Gastroesophageal sphincter (tissue), 4 donors: ENCODE measurements at regions not wholly inside any gene's neighbourhood (a gene's known extent, or its start where the extent isn't known, plus 50 kb on each side); places are given as distances from the start of the nearest gene placed in this dataset.

ENCODE experiments used
- ATAC-seq: fragments of 150-250 bp; one replicate; pipeline ENCODE4 v1.9.1; 2016; ENCODE audit warnings: mild to moderate bottlenecking, moderate library complexity
- H3K27ac ChIP-seq, 4 donors: fragments of 200-600 bp; sonication (generic) in 3 of 4; 1 replicate in 3 of 4; 2 replicates in 1 of 4; pipeline ENCODE4 v1.5.1; 2016 to 2019
- H3K27me3 ChIP-seq: fragments of 200-600 bp; sonication (generic); one replicate; pipeline ENCODE4 v1.5.1; 2019
- H3K36me3 ChIP-seq, 2 donors: fragments of 200-600 bp; sonication (generic); one replicate each; pipeline ENCODE4 v1.5.1; 2019; ENCODE audit warnings: control low read depth in 1 of 2
- H3K4me1 ChIP-seq, 3 donors: fragments of 200-600 bp; sonication (generic); 1 replicate in 2 of 3; 2 replicates in 1 of 3; pipeline ENCODE4 v1.5.1; 2016 to 2019; ENCODE audit warnings: control low read depth in 2 of 3
- H3K4me3 ChIP-seq, 2 donors: fragments of 200-600 bp; sonication (generic); one replicate each; pipeline ENCODE4 v1.5.1; 2019; ENCODE audit warnings: mild to moderate bottlenecking in 1 of 2, moderate library complexity in 1 of 2
- H3K9me3 ChIP-seq, 3 donors: fragments of 200-600 bp; sonication (generic); one replicate each; pipeline ENCODE4 v1.5.1; 2017 to 2019; ENCODE audit warnings: control low read depth in 2 of 3
- CTCF ChIP-seq, 4 experiments: fragments of 200-600 bp in 2 of 4; fragments of 450-650 bp in 2 of 4; sonication (generic) in 1 of 4; IDR thresholded peaks; one replicate each; pipeline ENCODE4 v1.5.1; 2017 to 2019; ENCODE audit warnings: antibody characterized with exemption in 4 of 4, mild to moderate bottlenecking in 2 of 4, moderate library complexity in 2 of 4
- EP300 ChIP-seq: sonication (generic); formaldehyde crosslinking; IDR thresholded peaks from one replicate; pipeline ENCODE4 v1.6.1; 2017; ENCODE audit warnings: antibody characterized with exemption, mild to moderate bottlenecking
- POLR2A ChIP-seq, 2 donors: fragments of 450-650 bp; IDR thresholded peaks; one replicate each; pipeline ENCODE4 v1.6.1; 2017; ENCODE audit warnings: antibody characterized with exemption in 2 of 2, mild to moderate bottlenecking in 2 of 2, moderate library complexity in 1 of 2
- POLR2AphosphoS5 ChIP-seq: sonication (generic); formaldehyde crosslinking; IDR thresholded peaks from one replicate; pipeline ENCODE4 v1.6.1; 2017; ENCODE audit warnings: antibody characterized with exemption
- WGBS, 2 donors: methylation state at CpG; one replicate each; pipeline ENCODE4 v1.1.5; 2018; ENCODE audit warnings: low coverage in 1 of 2; 5-methylcytosine and 5-hydroxymethylcytosine counted together

GRCh38 chr6:90893400-90893799, 306.5 kb upstream of the MAP3K7 start:
- TF ChIP-seq POLR2AphosphoS5 (no peak), POLR2A (IDR thresholded peaks at IDR 0.05) (no peak), EP300 (no peak), CTCF (IDR thresholded peaks at IDR 0.05) (no peak)
- Histone ChIP-seq H3K9me3 (no peaks in the 10 kb centered on the region), H3K27me3 (peaks cover 5% of the 10 kb centered on the region), H3K27ac (no peak overlapping the region), H3K4me3 (no peak overlapping the region), H3K36me3 (no peaks in the 10 kb centered on the region), H3K4me1 (no peaks in the 10 kb centered on the region)
- WGBS, 2 donors = 75 to 100% methylated on average over 1 to 2 of the region's 4 CpGs
- ATAC-seq = no peak

GRCh38 chr6:90892271-90892670, 305.4 kb upstream of the MAP3K7 start:
- TF ChIP-seq EP300 (no peak), POLR2A (IDR thresholded peaks at IDR 0.05) (no peak), POLR2AphosphoS5 (no peak), CTCF (IDR thresholded peaks at IDR 0.05) (no peak)
- ATAC-seq = no peak
- Histone ChIP-seq H3K4me3 (no peak overlapping the region), H3K27me3 (peaks cover 5% of the 10 kb centered on the region), H3K4me1 (no peaks in the 10 kb centered on the region), H3K9me3 (no peaks in the 10 kb centered on the region), H3K27ac (no peak overlapping the region), H3K36me3 (no peaks in the 10 kb centered on the region)
- WGBS, 2 donors = 30 to 33% methylated on average over 3 of the region's 3 CpGs

GRCh38 chr6:90891355-90891754, 304.5 kb upstream of the MAP3K7 start:
- no peak overlapping the region for H3K4me3 ChIP-seq
- no peaks in the 10 kb centered on the region for H3K4me1 ChIP-seq
- 53 to 68% methylated on average over 5 of the region's 5 CpGs for WGBS, 2 donors
- TF ChIP-seq POLR2A (IDR thresholded peaks at IDR 0.05) = no peak
- no peak for TF ChIP-seq POLR2AphosphoS5
- no peak for TF ChIP-seq CTCF (IDR thresholded peaks at IDR 0.05)
- TF ChIP-seq EP300 = no peak
- ATAC-seq = no peak
- H3K9me3 ChIP-seq = no peaks in the 10 kb centered on the region
- H3K27ac ChIP-seq = no peak overlapping the region
- no peaks in the 10 kb centered on the region for H3K36me3 ChIP-seq
- peaks cover 5% of the 10 kb centered on the region for H3K27me3 ChIP-seq

GRCh38 chr6:90890683-90891330, 303.9 kb upstream of the MAP3K7 start:
- no peaks in the 10 kb centered on the region for H3K4me1 ChIP-seq
- no peak for TF ChIP-seq CTCF (IDR thresholded peaks at IDR 0.05)
- no peak for TF ChIP-seq POLR2A (IDR thresholded peaks at IDR 0.05)
- TF ChIP-seq POLR2AphosphoS5 = no peak
- TF ChIP-seq EP300 = no peak
- no peaks in the 10 kb centered on the region for H3K9me3 ChIP-seq
- no peak for ATAC-seq
- no peak overlapping the region for H3K27ac ChIP-seq
- no peaks in the 10 kb centered on the region for H3K36me3 ChIP-seq
- 22 to 24% methylated on average over 3 to 5 of the region's 8 CpGs for WGBS, 2 donors
- H3K27me3 ChIP-seq = no peaks in the 10 kb centered on the region
- no peak overlapping the region for H3K4me3 ChIP-seq

- H3K4me1 ChIP-seq = no peaks in the 10 kb centered on the region
- H3K36me3 ChIP-seq = no peaks in the 10 kb centered on the region
- H3K9me3 ChIP-seq = peaks cover 0 to 7% (median 0%) of the 10 kb centered on the region in 3 donors
- ATAC-seq = no peak
- H3K27ac ChIP-seq = no peak overlapping the region
- no peak overlapping the region for H3K4me3 ChIP-seq
- TF ChIP-seq EP300 = no peak
- TF ChIP-seq POLR2A (IDR thresholded peaks at IDR 0.05) = no peak
- TF ChIP-seq CTCF (IDR thresholded peaks at IDR 0.05) = no peak
- TF ChIP-seq POLR2AphosphoS5 = no peak
- H3K27me3 ChIP-seq = no peaks in the 10 kb centered on the region
Observed at GRCh38 chr6:90887764-90888163, 300.9 kb upstream of the MAP3K7 start.
